ENCODE measurements at regions not wholly inside any gene's neighbourhood (a gene's known extent, or its start where the extent isn't known, plus 50 kb on each side); places are given as distances from the start of the nearest gene placed in this dataset.

- ATAC-seq (ENCODE audit: low read depth in 2 of 2) (no peak), DNase-seq (no peak)
- Mint-ChIP-seq H3K27me3 (no peaks in the 10 kb centered on the region), H3K4me1 (no peaks in the 10 kb centered on the region), H3K9me3 (peaks cover 0 to 7% (median 3%) of the 10 kb centered on the region in 7 donors), H3K36me3 (no peaks in the 10 kb centered on the region), H3K27ac (no peak overlapping the region), H3K4me3 (no peak overlapping the region)
- Histone ChIP-seq H3K36me3 (ENCODE audit: control insufficient read depth, insufficient read depth, low read length) (no peaks in the 10 kb centered on the region), H3K27me3 (ENCODE audit: control insufficient read depth, insufficient read depth, low read length) (no peaks in the 10 kb centered on the region), H3K4me1 (ENCODE audit: control insufficient read depth, insufficient read depth, low read length, poor library complexity, severe bottlenecking) (no peaks in the 10 kb centered on the region), H3K4me3 (ENCODE audit: low read depth, low read length) (no peak overlapping the region), H3K9me3 (ENCODE audit: control insufficient read depth in 2 of 2, low read length in 2 of 2) (no peaks in the 10 kb centered on the region), H3K27ac (ENCODE audit: insufficient read depth, low read length, poor library complexity, severe bottlenecking) (no peak overlapping the region)
These were observed 259.9 kb upstream of the TARS1 start for GRCh38 chr5:33180900-33181299.

- H3K36me3 Mint-ChIP-seq: no peaks in the 10 kb centered on the region
- H3K27me3 Mint-ChIP-seq: no peaks in the 10 kb centered on the region
- no peaks in the 10 kb centered on the region for H3K4me1 ChIP-seq (ENCODE audit: control insufficient read depth, insufficient read depth, low read length, poor library complexity, severe bottlenecking)
- H3K4me1 Mint-ChIP-seq: no peaks in the 10 kb centered on the region
- H3K27ac ChIP-seq (ENCODE audit: insufficient read depth, low read length, poor library complexity, severe bottlenecking): no peak overlapping the region
- ATAC-seq (ENCODE audit: low read depth in 2 of 2) (no peak), DNase-seq (no peak)
- no peak overlapping the region for H3K4me3 ChIP-seq (ENCODE audit: low read depth, low read length)
- H3K27me3 ChIP-seq (ENCODE audit: control insufficient read depth, insufficient read depth, low read length): no peaks in the 10 kb centered on the region
- H3K27ac Mint-ChIP-seq: no peak overlapping the region
- H3K4me3 Mint-ChIP-seq: no peak overlapping the region
- H3K9me3 ChIP-seq (ENCODE audit: control insufficient read depth in 2 of 2, low read length in 2 of 2): no peaks in the 10 kb centered on the region
- peaks cover 0 to 5% (median 3%) of the 10 kb centered on the region in 7 donors for H3K9me3 Mint-ChIP-seq
- H3K36me3 ChIP-seq (ENCODE audit: control insufficient read depth, insufficient read depth, low read length): no peaks in the 10 kb centered on the region
These were observed 257.8 kb upstream of the TARS1 start for GRCh38 chr5:33182986-33183385.

- Histone ChIP-seq H3K27ac (ENCODE audit: insufficient read depth, low read length, poor library complexity, severe bottlenecking) (no peak overlapping the region), H3K27me3 (ENCODE audit: control insufficient read depth, insufficient read depth, low read length) (no peaks in the 10 kb centered on the region), H3K36me3 (ENCODE audit: control insufficient read depth, insufficient read depth, low read length) (no peaks in the 10 kb centered on the region), H3K4me3 (ENCODE audit: low read depth, low read length) (no peak overlapping the region), H3K4me1 (ENCODE audit: control insufficient read depth, insufficient read depth, low read length, poor library complexity, severe bottlenecking) (no peaks in the 10 kb centered on the region), H3K9me3 (ENCODE audit: control insufficient read depth in 2 of 2, low read length in 2 of 2) (no peaks in the 10 kb centered on the region)
- DNase-seq: no peak
- no peaks in the 10 kb centered on the region for H3K36me3 Mint-ChIP-seq
- no peak overlapping the region for H3K27ac Mint-ChIP-seq
- ATAC-seq (ENCODE audit: low read depth in 2 of 2): no peak
- peaks cover 1 to 11% (median 8%) of the 10 kb centered on the region in 7 donors for H3K9me3 Mint-ChIP-seq
- H3K4me3 Mint-ChIP-seq: no peak overlapping the region
- H3K27me3 Mint-ChIP-seq: no peaks in the 10 kb centered on the region
- no peaks in the 10 kb centered on the region for H3K4me1 Mint-ChIP-seq
These were observed 256.4 kb upstream of the TARS1 start for GRCh38 chr5:33184367-33184766.

GRCh38 chr5:33188089-33188488 lies 252.7 kb upstream of the TARS1 start:
- H3K4me3 ChIP-seq (ENCODE audit: low read depth, low read length): no peak overlapping the region
- H3K27me3 ChIP-seq (ENCODE audit: control insufficient read depth, insufficient read depth, low read length): no peaks in the 10 kb centered on the region
- no peaks in the 10 kb centered on the region for H3K4me1 ChIP-seq (ENCODE audit: control insufficient read depth, insufficient read depth, low read length, poor library complexity, severe bottlenecking)
- DNase-seq (no peak), ATAC-seq (ENCODE audit: low read depth in 2 of 2) (no peak)
- H3K9me3 Mint-ChIP-seq: peaks cover 0 to 25% (median 8%) of the 10 kb centered on the region in 7 donors
- no peaks in the 10 kb centered on the region for H3K27me3 Mint-ChIP-seq
- H3K36me3 Mint-ChIP-seq: no peaks in the 10 kb centered on the region
- no peak overlapping the region for H3K4me3 Mint-ChIP-seq
- no peaks in the 10 kb centered on the region for H3K4me1 Mint-ChIP-seq
- H3K36me3 ChIP-seq (ENCODE audit: control insufficient read depth, insufficient read depth, low read length): no peaks in the 10 kb centered on the region
- peaks cover 4 to 7% of the 10 kb centered on the region in 2 experiments for H3K9me3 ChIP-seq (ENCODE audit: control insufficient read depth in 2 of 2, low read length in 2 of 2)
- H3K27ac ChIP-seq (ENCODE audit: insufficient read depth, low read length, poor library complexity, severe bottlenecking): no peak overlapping the region
- no peak overlapping the region for H3K27ac Mint-ChIP-seq

GRCh38 chr5:33194914-33195313 lies 245.9 kb upstream of the TARS1 start:
- H3K9me3 Mint-ChIP-seq: peaks cover 0 to 29% (median 6%) of the 10 kb centered on the region in 7 donors
- no peaks in the 10 kb centered on the region for H3K27me3 Mint-ChIP-seq
- no peaks in the 10 kb centered on the region for H3K36me3 ChIP-seq (ENCODE audit: control insufficient read depth, insufficient read depth, low read length)
- ATAC-seq (ENCODE audit: low read depth in 2 of 2) (no peak), DNase-seq (no peak)
- no peaks in the 10 kb centered on the region for H3K36me3 Mint-ChIP-seq
- H3K4me3 Mint-ChIP-seq: no peak overlapping the region
- H3K4me1 Mint-ChIP-seq: no peaks in the 10 kb centered on the region
- H3K27ac Mint-ChIP-seq: no peak overlapping the region
- no peaks in the 10 kb centered on the region for H3K27me3 ChIP-seq (ENCODE audit: control insufficient read depth, insufficient read depth, low read length)
- no peak overlapping the region for H3K27ac ChIP-seq (ENCODE audit: insufficient read depth, low read length, poor library complexity, severe bottlenecking)
- H3K4me3 ChIP-seq (ENCODE audit: low read depth, low read length): no peak overlapping the region
- peaks cover 4 to 9% of the 10 kb centered on the region in 2 experiments for H3K9me3 ChIP-seq (ENCODE audit: control insufficient read depth in 2 of 2, low read length in 2 of 2)
- H3K4me1 ChIP-seq (ENCODE audit: control insufficient read depth, insufficient read depth, low read length, poor library complexity, severe bottlenecking): no peaks in the 10 kb centered on the region

GRCh38 chr5:33195431-33196165 lies 245.2 kb upstream of the TARS1 start:
- Mint-ChIP-seq H3K9me3 (peaks cover 0 to 29% (median 6%) of the 10 kb centered on the region in 7 donors), H3K4me3 (no peak overlapping the region), H3K27ac (no peak overlapping the region), H3K4me1 (no peaks in the 10 kb centered on the region), H3K36me3 (no peaks in the 10 kb centered on the region), H3K27me3 (no peaks in the 10 kb centered on the region)
- H3K4me3 ChIP-seq (ENCODE audit: low read depth, low read length): no peak overlapping the region
- no peaks in the 10 kb centered on the region for H3K36me3 ChIP-seq (ENCODE audit: control insufficient read depth, insufficient read depth, low read length)
- H3K4me1 ChIP-seq (ENCODE audit: control insufficient read depth, insufficient read depth, low read length, poor library complexity, severe bottlenecking): no peaks in the 10 kb centered on the region
- peaks cover 4 to 9% of the 10 kb centered on the region in 2 experiments for H3K9me3 ChIP-seq (ENCODE audit: control insufficient read depth in 2 of 2, low read length in 2 of 2)
- no peaks in the 10 kb centered on the region for H3K27me3 ChIP-seq (ENCODE audit: control insufficient read depth, insufficient read depth, low read length)
- ATAC-seq (ENCODE audit: low read depth in 2 of 2) (no peak), DNase-seq (no peak)
- H3K27ac ChIP-seq (ENCODE audit: insufficient read depth, low read length, poor library complexity, severe bottlenecking): no peak overlapping the region

GRCh38 chr5:33198836-33199235 lies 241.9 kb upstream of the TARS1 start:
- DNase-seq: no peak
- Histone ChIP-seq H3K9me3 (ENCODE audit: control insufficient read depth in 2 of 2, low read length in 2 of 2) (peaks cover 0 to 4% of the 10 kb centered on the region in 2 experiments), H3K4me1 (ENCODE audit: control insufficient read depth, insufficient read depth, low read length, poor library complexity, severe bottlenecking) (no peaks in the 10 kb centered on the region), H3K27me3 (ENCODE audit: control insufficient read depth, insufficient read depth, low read length) (no peaks in the 10 kb centered on the region), H3K4me3 (ENCODE audit: low read depth, low read length) (no peak overlapping the region), H3K36me3 (ENCODE audit: control insufficient read depth, insufficient read depth, low read length) (no peaks in the 10 kb centered on the region), H3K27ac (ENCODE audit: insufficient read depth, low read length, poor library complexity, severe bottlenecking) (no peak overlapping the region)
- no peaks in the 10 kb centered on the region for H3K36me3 Mint-ChIP-seq
- no peaks in the 10 kb centered on the region for H3K27me3 Mint-ChIP-seq
- ATAC-seq (ENCODE audit: low read depth in 2 of 2): no peak
- H3K4me1 Mint-ChIP-seq: no peaks in the 10 kb centered on the region
- H3K4me3 Mint-ChIP-seq: no peak overlapping the region
- peaks cover 0 to 13% (median 5%) of the 10 kb centered on the region in 7 donors for H3K9me3 Mint-ChIP-seq
- no peak overlapping the region for H3K27ac Mint-ChIP-seq

GRCh38 chr5:33203931-33204330 lies 236.8 kb upstream of the TARS1 start:
- H3K4me1 ChIP-seq (ENCODE audit: control insufficient read depth, insufficient read depth, low read length, poor library complexity, severe bottlenecking): no peaks in the 10 kb centered on the region
- H3K4me3 Mint-ChIP-seq: no peak overlapping the region
- H3K27me3 Mint-ChIP-seq: no peaks in the 10 kb centered on the region
- H3K9me3 ChIP-seq (ENCODE audit: control insufficient read depth in 2 of 2, low read length in 2 of 2): no peaks in the 10 kb centered on the region
- no peak for DNase-seq
- H3K4me3 ChIP-seq (ENCODE audit: low read depth, low read length): no peak overlapping the region
- H3K9me3 Mint-ChIP-seq: peaks cover 0 to 8% (median 4%) of the 10 kb centered on the region in 7 donors
- H3K36me3 Mint-ChIP-seq: no peaks in the 10 kb centered on the region
- no peaks in the 10 kb centered on the region for H3K4me1 Mint-ChIP-seq
- no peak overlapping the region for H3K27ac Mint-ChIP-seq
- H3K27ac ChIP-seq (ENCODE audit: insufficient read depth, low read length, poor library complexity, severe bottlenecking): no peak overlapping the region
- H3K27me3 ChIP-seq (ENCODE audit: control insufficient read depth, insufficient read depth, low read length): no peaks in the 10 kb centered on the region
- ATAC-seq (ENCODE audit: low read depth in 2 of 2): no peak
- H3K36me3 ChIP-seq (ENCODE audit: control insufficient read depth, insufficient read depth, low read length): no peaks in the 10 kb centered on the region
